ENCODE measurements at regions not wholly inside any gene's neighbourhood (a gene's known extent, or its start where the extent isn't known, plus 50 kb on each side); places are given as distances from the start of the nearest gene placed in this dataset.

DNA sequence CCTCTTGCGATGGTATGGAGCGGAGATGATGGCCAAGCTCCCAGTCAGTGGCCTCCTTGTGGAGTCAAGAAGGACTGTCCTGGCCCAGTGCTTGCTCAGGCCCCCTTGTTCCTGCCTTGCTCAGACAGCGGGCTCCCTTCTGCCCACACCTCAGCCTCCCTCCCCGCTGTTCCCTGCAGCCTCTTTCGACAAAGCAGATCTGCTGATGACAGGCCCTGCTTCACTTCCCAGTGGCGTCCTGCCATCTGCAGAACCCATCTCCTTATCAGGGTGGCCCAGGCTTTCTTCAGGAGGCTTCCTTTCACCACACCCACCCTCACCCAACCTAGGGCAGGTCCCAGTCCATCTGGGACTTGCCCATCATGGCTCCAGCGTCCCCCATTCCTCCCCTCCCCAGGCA is 80.0 kb downstream of the CLDN34 start:
- no peak for DNase-seq (ENCODE audit: low read depth)

DNA sequence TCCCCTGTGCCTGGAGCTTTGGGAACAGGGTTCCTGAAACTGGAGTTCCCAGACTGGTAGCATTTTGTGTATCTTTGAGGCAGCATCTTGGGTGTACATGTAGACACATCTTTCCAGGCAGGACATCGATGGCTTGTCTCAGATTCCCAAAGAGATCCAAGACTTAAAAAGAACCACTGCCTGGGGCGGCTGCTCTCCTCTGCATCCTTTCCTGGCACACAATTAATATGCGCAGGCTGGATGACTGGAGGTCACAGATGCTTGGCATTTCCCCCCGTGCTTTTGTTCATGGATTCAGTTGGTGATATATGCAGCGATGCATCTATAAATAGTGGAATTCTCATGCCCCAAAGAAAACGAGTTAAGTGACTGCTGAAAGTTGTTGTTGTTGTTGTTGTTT is 80.5 kb downstream of the CLDN34 start:
- no peak for DNase-seq (ENCODE audit: low read depth)

DNA sequence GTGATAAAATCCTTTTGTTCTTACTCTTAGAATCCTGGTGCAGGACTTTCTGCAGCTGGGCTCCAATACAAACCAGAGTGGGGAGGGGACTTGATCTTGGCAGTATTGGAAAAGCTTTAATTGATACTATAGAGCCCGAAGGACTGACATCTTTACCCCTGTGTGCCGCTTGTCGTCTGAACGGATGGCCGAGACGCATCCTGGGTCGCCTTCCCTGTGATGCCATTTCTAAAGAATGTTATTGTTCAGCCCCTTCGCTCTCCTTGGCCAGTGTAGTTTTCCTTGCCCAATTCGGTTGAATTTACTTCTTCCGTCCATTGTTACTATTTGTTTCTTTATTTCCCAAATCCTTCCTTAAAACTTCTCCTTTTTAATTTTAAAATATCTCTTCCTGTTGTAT is 80.9 kb downstream of the CLDN34 start:
- DNase-seq (ENCODE audit: low read depth) = no peak

DNA sequence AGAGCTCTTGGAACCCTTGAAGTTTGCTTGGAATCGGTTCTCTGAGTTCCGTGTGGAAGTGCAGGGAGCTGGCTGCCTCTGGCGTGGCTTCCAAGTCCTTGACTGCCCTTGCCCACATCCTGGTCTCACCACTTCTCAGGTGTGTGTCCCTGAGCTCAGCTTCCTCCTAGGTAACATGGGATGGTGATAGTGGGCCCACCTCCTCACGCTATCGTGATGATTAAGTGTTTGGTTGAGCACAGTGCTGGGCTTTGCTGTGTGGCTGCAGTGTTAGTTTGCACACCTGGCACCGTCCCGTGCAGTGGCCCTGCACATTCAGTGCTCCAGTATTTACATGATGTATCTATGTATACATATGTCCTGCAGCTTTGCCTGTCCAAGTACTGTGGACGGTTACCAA is 81.5 kb downstream of the CLDN34 start:
- DNase-seq (ENCODE audit: low read depth) = no peak

DNA sequence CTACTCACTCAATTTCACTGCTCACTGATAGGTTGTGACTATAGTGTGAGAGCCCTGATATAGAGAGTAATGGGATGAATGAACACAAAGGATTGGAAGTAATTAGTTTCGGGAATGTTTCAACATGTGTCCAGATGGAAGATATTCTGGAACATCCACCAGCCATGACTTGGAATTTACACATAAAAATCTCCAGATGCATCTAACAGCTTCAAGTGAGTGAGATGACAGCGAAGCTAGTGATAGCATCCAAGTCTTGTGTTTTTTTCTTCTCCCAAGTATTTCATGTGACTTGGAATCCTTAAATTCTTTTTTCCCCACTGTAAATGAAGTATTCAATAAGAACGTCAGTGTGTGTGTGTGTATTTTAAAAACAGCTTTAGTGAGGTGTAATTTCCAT is 82.1 kb downstream of the CLDN34 start:
- DNase-seq (ENCODE audit: low read depth) = no peak

DNA sequence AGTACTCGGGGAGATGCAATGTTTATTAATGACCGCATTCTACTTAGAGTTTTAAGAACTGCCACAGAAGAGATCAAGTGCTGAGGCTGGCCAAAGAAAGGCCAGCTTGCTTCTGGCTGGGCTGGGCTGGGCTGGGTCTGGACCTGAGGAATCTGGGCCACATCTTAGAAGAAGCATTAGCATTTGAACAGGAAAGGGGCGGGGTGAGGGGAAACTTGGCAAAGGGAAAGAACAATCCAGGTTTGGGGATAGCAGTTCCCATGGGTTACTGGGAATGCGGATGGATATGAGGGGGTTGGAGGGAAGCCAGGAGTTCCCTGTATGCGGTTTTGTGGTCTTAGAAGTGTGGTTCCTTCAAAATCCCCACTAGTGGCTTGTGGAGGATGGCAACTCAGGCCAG is 83.3 kb downstream of the CLDN34 start:
- peak; percentile 26 for DNase-seq (ENCODE audit: low read depth)

DNA sequence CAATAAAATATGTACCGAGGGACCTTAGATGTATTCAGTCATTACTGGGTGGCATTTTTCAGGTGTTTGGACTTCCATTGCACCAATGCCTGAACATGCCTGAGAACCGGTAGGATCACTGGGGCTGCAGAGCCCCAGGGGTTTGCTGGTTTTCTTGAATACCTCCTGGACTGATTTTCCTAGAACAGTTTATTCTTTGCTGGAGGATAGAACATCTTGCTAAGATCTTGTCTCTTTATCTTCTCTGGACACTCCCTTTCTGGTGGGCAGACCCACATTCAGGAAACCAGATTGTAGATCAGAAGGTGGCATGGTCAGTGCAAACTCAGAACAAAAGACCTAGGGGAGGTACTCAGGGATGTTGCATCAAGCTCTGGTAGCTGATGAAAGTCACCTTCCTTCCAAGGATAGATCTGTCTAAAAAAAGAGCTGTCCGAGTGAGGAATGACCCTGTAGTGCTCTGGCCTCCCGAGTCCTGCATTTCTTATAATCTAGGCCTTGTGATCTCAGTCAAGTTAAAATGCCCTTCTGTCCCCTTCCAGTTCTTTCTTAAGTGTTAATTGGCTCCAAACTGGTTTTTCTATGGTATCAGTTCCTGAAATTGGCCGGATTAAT is 84.8 kb downstream of the CLDN34 start:
- DNase-seq (ENCODE audit: low read depth) = no peak

DNA sequence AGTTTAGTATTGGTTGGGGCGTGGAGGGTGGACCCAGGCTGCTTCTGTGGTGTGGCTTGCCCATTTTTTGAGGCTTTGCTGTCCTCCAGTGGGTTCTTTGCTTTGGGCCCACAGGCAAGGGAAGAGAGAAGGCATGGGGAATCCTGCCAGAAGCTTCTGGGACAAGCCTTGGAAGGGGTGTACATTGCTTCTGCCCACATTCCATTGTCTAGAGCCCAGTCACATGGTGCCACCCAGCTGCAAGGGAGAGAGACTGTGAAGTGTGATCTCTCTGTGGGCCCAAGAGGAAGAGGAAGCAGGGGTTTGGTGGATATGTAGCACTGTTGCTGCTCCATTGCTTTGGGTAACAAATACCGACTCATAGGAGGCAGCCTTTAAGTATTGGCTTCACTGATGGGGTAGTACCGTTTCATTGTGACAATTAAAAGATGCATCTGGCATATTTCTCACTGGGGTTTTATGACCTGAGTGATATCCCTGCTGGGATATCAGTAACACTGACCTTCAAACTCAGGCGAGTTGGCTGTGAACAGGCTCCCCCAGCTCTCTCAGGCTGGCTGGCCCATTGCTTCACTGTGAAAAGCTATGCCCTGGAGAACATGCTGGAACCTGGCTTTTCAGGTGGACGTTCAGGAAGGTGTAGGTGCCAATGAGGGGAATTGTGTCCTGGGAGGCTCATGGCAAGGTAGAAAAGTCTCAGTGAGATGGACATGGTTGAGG is 85.9 kb downstream of the CLDN34 start:
- DNase-seq (ENCODE audit: low read depth) = no peak

DNA sequence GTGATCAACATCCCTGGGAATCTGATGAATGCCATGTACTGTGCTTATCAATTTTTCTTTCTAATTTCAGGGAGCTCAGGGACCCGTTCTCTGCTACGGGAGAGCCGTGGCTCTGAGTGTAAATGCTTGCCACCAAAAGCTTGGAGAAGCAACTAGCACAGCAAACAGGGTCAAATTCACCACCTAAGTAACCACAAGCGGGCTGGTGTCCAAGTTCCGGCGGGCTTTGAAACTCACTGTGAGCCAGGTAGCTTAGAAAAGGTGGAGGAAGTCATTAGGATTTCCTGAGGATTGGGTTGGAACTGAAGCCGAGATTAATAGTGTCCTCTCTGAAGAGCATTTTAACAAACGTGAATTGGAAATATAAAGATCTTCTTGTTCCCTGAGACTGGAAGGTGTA is 87.2 kb downstream of the CLDN34 start:
- DNase-seq (ENCODE audit: low read depth) = no peak

DNA sequence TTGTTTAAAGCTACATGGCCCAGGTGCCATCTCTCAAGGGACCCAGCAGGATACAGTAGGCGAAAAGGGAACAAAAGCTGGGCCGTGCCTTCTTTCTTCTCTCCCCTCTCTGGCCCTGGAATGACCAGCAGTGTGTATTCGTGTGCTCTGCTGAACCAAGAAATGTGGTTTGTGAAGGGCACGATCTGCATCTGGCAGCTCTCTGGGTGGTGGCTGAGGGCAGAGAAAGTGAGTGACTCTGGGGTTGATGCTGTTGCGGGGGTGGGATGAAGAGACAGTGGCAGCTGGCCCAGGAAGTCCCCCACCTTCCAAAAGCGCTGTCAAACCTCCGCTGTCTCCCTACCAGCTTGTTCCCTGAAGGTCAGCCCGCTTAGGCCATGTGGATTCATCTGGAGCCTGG is 88.3 kb downstream of the CLDN34 start:
- no peak for DNase-seq (ENCODE audit: low read depth)

DNA sequence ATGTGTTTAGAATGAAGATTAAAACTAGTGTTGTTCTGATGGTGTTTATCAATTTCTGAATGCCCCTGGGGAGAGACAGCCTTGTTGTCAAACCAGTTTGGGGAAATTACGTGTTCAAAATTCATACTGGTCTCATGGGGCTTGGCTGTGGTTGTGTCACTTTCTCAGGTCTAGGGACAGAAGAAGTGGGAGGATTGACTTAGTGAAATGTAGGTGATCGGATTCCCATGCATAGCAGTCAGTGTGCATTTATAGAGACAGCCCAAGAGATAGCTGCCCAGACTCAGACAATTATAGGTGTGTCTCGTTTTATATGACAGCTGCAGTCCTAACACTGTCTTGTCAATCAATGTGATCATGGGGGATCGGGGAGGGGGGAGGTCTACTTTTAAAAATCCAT is 94.4 kb upstream of the CLCN4 start:
- DNase-seq (ENCODE audit: low read depth) = no peak

DNA sequence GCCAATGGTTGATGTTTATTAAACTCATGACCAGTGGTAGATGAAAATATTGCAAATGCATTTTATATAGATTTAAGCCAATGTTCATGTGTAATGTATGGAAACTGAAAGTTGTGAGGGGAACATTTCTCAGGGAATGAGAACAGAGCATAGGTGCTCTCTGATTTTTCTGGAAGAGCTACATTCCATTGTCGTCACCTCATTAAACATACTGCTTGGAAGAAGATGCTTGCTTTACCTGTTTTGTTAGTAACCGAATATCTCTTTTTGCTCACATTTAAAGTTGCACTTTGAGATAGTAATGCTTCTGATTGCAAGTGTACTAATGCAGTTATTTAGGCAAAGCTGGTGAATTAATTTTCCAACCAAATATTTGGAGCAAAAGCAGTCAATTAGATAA is 93.8 kb upstream of the CLCN4 start:
- DNase-seq (ENCODE audit: low read depth) = no peak

DNA sequence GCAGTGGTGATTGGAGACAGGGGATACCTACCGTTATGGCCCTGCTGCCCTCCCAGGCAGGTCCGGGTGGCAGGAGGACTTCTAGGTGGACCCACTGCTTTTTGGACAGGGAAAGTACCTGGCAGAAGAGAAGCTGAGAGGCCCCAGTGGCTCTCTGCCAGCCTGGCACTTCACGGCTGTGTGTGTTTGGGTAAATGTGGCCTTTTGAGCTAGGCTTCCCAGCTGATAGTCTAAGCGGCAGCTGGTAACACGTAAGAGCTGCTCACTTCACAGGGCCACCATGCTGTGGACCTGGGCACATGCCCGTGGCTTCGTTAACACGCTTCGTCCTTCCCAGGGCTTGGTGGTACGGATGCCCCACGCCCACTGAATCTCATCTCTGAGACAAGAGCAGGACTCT is 92.0 kb upstream of the CLCN4 start:
- no peak for DNase-seq (ENCODE audit: low read depth)

DNA sequence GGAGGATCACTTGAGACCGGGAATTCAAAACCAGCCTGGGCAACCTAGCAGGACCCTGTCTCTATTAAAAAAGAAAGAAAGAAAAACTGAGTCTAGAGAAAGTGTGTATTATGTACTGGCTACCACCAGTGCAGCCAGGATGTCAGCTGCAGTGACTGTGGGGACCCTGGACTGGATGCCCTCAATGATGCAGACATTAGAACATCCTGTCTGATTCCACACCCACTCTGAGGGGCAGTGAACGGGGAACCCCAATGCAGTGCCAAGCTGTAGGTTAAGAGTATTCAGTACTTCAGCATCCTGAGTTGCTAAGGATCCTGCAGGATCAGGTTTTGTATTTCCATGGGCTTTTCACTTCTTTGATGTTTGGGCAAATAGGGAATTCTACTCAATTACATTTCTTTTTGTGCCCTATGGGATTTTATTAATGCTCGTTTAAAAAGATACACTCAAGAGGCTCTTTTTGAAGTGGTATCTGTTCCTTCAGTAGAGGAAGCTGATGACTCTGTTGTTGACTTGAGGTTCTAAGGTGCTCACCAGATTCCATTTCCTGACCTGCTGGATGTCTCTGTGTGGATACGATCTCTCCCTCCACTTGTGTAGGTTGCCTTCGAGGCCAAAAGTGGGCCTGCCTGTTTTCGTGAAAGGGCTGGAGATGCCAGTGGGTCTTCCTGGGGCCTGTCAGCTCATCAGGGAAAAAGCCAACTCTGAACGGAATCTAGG is 85.9 kb upstream of the CLCN4 start:
- no peak for DNase-seq (ENCODE audit: low read depth)

DNA sequence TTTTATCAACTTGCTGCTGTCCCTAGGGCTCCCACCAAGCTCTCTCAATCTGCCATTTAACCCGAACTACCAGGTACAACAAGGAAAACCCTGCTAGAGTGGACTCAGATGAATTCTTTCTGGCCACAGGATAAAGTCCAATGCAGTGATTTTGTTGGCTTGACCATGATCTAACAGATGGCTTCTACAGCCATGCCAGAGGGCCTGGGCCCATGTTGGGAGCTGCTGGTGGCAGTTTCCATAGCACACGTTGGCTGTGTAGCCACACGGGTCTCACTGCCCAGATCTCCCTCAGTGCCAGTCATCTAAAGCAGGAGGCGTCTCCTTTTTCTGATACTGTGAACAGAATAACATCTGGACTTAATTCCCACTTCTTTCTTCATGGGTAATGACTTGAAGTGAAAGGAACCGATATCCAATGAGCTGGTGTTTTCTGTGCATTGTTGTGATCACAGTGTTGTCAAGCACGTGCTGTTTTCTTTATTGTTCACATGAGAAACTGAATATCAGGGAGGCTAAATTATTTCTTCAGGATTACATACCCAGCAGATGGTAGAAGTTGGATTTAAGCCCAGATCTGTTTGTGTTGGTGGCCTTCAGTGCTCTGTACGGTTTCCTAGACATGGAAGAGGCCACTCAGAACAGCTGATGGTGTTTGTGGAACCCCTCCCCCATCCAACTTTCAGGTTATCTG is 85.2 kb upstream of the CLCN4 start:
- DNase-seq (ENCODE audit: low read depth) = no peak

DNA sequence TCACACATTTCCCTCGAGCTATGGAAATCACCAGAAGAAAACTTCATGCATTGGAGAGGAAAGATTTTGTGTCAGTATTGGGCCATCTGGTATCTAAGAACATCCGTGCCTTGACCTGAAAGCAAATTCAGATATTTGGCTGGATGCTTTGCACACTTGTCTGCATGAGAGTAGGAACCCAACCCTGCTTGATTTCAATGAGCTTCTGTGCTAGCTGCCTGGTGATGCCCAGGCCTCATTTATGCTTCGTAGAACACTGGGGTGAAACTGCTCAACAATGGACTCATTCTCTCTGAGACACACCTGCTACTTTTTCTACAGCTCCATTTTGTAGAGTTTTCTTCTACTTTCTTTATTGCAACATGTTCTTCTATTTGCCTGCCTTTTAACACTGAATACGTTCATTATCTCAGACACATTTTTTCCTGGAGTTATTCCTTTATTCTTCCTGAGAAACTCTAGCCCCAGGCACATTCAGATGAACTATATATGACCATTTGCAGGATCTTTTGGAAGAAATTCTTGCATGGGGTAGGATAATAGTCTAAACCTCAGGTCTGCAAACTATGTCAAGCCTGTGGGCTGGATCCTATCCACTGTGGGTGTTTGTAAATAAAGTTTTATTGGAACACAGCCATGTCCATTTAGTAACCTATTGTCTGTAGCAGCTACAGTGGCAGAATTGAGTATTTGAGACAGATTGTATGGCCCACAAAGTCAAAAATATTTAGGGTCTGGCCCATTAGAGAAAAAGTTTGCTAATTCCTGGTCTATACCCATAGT is 83.8 kb upstream of the CLCN4 start:
- no peak for DNase-seq (ENCODE audit: low read depth)

DNA sequence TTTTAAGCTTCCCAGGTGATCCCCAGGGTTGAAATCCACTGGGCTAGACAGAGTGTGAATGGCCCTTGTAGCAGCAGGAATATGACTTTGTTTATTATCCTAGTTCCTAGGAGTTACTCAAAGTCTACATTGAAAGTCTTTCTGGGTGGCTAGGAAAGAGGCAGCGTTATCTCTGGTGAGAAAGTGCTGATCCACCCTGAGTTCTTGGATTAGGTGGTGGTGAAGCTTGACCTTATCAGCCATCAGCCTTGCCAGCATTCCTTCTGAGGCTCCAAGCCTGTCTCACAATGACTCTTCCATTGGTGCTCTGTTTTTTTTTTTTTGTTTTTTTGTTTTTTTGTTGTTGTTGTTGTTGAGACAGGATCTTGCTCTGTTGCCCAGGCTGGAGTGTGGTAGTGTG is 83.1 kb upstream of the CLCN4 start:
- DNase-seq (ENCODE audit: low read depth) = no peak

DNA sequence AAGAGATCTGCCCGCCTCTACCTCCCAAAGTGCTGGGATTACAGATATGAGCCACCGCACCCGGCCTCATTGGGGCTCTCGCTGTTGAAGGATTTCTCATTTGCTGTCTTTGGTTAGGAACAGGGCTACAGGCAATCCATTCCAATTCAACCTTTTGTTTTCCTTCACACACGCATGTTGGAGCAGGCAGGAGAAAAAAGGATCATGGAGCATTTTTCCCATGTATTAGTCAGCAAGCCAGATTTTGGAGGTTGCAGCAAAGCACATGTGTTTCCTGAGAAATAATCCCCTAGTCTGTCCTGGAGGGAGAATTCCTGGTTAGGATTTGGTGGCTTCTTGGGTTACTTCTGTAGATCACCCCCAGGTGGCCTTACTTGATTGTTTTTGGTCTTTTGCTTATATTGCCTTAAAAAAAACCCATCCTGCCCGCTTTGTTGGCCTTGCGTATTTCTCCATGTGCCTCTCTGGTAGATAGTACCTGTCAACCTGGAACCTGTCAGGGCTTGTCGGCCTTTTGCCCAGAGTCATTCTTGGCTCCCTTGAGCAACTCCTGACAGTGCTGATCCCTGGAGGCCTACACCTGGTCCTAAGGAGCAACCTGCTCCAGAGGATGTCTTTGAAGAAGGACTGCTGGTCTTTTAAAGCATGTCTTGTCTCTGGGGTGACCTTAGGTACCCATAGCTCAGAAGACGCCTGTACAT is 82.4 kb upstream of the CLCN4 start:
- DNase-seq (ENCODE audit: low read depth) = no peak

DNA sequence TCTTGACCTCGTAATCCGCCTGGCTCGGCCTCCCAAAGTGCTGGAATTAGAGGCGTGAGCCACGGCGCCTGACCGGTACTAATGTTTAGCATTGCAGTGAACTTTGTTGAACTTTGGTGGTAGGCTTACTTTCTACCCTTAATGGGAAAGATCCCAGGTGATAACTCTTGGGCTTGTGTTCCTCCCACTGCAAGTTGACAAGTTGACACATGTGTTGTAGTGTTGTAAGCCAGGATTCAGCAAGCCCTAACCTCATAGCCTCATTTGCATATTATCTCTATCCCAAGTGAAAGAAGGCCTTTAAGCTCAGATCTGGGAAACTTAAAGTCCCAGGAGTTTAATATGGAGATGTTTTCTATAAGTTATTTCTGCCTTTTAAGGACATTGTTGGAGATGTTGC is 80.0 kb upstream of the CLCN4 start:
- no peak for DNase-seq (ENCODE audit: low read depth)

DNA sequence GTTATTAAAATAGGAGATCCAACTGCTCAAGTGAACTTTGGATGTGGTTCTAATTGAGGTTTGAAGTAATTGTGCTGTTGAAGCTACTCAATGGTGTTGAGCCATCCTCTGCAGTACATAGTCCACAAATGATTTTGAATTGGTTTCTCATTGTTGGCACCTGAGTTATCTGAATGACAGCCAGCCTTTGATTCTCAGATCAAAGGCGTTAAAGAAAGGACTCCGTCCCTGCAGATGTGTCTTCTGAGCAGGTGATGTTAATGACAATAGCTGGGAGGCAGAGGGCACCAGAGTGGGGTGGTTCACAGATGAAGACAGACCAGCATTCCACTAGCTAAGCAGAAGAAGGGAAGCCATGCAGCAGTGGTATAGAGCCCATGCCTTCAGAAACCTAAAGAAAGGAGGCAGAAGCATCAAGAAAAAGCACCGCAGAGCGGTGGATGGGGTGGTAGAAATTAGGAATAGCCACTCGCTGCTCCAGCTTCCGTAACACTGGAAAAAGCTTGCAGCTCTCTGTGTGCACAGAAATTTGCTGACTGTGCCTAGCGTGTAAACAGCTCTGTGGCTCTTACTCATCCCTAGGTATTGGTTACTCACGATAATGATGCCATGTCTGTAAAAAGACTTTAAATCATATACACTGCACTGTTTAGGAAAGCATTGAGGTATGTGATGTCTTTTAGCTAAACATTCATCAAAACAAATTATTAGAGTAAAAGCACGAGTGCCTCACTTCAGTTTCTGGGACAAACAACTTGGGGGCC is 79.2 kb upstream of the CLCN4 start:
- peak; percentile 12 for DNase-seq (ENCODE audit: low read depth)

DNA sequence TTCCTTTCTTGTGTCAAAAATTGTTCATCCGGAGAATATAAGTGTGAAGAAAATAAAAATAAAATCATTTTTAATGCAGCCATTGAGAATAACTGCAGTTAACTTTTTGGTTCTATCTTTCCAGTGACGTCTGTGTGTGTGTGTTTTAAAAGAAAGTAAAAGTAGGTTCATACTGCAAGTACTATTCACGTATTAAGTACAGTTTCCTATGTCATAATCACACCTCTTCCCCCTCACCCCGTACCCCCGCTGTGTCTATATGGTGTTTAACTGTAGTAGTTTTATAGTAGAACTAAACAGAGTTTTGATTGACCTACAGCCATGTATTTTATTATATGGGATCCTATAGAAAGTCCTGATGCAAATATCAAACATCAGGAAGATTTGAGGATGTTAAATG is 78.5 kb upstream of the CLCN4 start:
- no peak for DNase-seq (ENCODE audit: low read depth)
